HG03066 (cell line): ENCODE measurements at regions not wholly inside any gene's neighbourhood (a gene's known extent, or its start where the extent isn't known, plus 50 kb on each side); places are given as distances from the start of the nearest gene placed in this dataset.

Experiments
- ATAC-seq: cut with Tn5 transposase; IDR thresholded peaks from one replicate; pipeline ENCODE4 v1.9.1; 2021; ENCODE audit warnings: low read depth; ENCODE audit not compliant: unreplicated experiment

GRCh38 chr2:15851076-15851693 is 89.2 kb upstream of the MYCN start:
- ATAC-seq = no peak

- no peak for ATAC-seq
Measured at GRCh38 chr2:15852811-15853210, 87.5 kb upstream of the MYCN start.

DNA sequence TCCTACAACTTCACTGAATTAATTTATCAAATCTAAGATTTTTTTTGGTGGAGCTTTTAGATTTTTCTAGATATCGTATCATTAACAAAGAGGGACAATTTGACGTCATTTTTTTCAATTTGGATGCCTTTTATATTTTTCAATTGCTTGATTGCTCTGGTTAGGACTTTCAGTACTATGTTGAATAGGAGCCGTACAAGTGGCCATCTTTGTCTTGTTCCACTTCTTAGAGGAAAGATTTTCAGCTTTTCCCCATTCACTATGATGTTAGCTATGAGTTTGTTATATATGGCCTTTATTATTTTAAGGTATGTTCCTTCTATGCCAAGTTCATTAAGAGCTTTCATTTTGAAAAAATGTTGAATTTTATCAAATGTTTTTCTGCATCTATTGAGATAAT is 86.4 kb upstream of the MYCN start:
- ATAC-seq = no peak

DNA sequence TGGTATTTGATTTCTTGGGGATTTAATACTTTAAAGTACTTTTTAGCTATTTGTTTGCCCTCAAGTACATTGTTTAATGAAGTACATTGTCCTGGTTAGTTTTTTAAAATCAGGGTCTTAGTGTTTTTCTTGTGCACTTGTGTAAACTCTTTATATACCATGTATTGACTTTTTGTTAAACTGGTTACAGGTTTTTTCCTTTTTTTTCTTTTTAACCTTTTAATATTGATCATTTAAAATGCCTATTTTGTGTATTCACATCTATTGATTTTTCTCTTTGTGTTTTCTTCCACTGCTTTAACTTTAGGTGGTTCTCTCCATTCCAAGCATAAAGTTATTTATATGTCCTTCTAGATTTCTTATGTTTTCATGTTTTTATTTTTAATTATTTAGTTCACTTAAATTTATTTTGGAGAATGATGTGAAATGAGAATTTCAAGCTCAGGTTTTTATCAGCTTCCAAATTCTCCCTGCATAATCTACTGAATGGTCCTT is 84.5 kb upstream of the MYCN start:
- no peak for ATAC-seq

DNA sequence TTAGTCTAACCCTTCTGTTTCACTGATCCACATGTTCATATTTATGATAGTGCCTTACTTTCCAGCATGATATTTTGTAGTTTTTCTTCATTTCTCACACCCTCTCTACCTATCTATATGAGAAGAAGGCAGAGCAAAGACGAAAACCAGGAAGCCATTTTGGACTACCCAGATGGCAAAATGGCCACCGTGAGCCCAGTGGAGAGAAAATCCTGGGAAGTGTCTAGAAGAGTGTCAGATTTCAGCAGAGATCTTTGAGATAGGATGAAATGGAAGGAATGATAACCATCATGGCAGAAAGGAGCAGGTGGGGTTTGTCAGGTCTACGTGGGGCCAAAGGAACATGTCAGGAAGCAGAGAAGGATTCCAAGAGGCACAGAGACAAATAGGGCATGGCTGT is 84.0 kb upstream of the MYCN start:
- no peak for ATAC-seq

DNA sequence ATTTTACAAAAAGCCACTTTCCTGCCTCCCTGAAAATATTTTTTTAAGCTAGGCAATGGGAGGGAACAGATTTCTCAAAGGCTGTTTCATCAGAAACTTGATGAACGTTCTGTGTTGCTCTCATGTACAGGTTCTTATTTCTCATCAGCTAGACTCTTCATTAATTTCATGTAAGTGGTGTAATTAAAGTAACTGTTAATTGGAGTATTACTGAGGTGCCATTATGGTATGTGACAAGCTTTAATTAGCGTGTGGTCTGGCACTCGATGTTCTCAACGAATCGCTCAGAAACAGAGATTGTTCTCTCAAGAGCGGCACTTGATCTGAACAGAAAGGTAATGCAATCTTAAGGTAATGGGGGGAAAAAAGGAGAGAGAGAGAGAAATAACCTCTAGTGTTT is 81.9 kb upstream of the MYCN start:
- ATAC-seq = no peak

DNA sequence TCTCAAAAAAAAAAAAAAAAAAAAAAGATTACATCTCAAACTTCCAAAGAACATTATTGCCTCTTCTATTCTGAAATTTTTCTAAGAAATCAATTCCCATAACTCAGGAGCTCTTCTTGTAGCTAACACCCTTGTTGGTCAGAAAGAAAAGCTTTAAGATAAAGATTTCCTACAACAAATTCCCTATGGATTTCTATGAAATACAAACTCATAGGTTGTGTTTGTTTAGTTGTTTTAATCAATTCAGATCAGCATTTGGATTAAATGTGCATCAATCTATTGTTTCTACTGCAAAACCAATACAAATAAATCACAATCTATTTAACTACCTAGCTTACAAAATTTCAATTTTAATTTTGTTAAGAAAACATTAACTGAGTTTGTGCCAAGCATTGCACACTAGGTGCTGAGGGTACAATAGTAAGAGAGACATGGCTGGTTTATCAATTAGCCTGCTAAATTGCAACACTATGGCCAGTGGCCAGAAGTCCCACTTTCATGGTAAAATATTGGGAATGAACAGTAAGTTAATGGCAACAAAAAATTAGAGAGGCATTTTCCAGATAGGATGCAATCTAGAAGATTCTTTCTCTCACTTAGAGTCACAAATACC is 80.2 kb upstream of the MYCN start:
- no peak for ATAC-seq

- ATAC-seq = no peak
Measured at GRCh38 chr2:15860760-15861159, 79.6 kb upstream of the MYCN start.

DNA sequence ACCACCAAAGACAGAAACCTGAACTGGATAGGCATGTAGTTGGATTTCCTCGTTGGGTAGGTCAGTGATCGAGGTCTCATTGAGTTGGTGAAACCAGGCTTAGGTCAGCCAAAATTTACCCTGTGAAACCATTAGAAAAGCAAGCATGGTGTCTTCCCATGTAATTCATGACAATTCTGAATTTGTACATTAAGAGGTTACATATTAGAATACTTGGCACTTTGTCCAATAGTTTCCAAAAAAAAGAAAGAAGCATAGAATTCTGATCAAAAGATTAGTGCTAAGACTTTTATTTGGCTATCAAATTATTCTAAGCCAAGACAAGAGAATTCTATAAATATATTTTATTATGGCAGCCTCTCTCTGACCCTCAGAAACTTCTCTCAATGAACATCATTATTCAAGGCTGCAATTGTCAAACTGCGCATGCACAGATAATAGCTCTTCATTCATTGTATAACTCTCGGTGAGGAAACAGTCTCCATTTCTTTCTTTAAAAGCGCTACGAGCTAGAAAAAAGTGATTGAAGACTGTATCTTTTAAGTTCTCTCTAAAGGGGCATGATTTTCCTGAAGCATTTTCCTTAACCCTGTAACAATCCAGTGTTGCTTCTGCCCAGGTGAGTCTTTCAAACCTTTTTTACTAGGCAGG is 79.1 kb upstream of the MYCN start:
- no peak for ATAC-seq

- ATAC-seq = no peak
Measured at GRCh38 chr2:15861898-15862297, 78.5 kb upstream of the MYCN start.

DNA sequence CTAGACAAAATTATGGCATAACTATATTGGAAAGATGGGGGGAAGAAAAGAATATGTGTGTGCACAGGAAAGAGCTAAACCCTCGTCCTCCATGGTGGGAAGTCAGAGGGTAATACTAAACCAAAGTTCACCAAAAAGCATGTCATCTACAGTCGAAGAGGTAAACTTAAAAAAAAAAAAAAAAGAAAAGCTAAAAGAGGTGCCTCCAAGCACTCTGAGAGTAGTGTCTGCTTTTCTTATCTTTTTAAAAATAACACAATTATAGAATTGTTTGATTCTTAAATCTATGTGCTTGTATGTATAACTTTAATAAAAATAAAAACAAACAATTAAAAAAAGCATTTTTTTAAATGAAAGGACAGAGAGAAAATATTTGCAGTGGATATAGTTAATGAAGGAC is 77.3 kb upstream of the MYCN start:
- ATAC-seq = no peak

GRCh38 chr2:15863494-15864175 is 76.7 kb upstream of the MYCN start:
- no peak for ATAC-seq

- ATAC-seq = no peak
Measured at GRCh38 chr2:15864176-15864769, 76.1 kb upstream of the MYCN start.

DNA sequence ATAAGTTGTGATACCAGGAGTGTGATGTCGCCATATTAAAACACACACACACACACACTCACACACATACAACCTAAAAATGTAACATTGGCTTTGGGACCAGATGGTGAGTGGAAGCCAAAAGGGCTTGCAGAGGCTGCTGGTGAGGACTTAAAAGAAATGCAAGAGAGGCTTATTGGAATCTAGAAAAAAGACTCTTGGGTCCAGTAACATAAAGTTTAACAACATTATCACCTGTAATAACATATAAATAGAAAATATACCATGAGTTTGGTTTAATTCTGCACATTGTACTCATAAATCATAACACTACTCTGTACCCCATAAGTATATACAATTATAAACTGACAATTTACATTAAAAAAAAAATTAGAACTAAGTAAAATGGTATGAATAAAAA is 74.4 kb upstream of the MYCN start:
- ATAC-seq = no peak

DNA sequence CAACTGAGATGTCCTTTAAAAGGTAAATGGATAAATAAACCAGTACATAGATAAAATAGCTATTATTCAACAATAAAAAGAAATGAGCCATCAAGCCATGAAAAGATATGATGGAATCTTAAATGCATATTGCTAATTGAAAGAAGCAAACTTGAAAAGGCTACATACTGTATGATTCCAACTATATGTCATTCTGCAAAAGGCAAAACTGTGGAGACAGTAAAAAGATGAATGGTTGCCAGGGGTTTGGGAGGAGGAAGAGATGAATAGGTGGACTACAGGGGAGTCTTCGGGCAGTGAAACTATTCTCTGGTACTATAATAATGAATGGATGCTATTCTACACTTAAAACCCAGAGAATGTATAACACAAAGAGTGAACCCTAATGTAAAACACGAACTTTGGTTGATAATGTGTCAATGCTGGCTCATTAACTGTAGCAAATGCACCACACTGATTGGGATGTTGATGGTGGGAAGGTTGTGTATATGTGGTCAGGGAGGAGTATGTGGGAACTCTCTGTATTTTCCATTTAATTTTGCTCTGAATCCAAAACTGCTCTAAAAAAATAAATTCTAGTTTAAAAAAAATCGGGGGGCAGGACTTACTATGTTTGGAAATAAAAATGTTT is 73.7 kb upstream of the MYCN start:
- ATAC-seq = no peak

DNA sequence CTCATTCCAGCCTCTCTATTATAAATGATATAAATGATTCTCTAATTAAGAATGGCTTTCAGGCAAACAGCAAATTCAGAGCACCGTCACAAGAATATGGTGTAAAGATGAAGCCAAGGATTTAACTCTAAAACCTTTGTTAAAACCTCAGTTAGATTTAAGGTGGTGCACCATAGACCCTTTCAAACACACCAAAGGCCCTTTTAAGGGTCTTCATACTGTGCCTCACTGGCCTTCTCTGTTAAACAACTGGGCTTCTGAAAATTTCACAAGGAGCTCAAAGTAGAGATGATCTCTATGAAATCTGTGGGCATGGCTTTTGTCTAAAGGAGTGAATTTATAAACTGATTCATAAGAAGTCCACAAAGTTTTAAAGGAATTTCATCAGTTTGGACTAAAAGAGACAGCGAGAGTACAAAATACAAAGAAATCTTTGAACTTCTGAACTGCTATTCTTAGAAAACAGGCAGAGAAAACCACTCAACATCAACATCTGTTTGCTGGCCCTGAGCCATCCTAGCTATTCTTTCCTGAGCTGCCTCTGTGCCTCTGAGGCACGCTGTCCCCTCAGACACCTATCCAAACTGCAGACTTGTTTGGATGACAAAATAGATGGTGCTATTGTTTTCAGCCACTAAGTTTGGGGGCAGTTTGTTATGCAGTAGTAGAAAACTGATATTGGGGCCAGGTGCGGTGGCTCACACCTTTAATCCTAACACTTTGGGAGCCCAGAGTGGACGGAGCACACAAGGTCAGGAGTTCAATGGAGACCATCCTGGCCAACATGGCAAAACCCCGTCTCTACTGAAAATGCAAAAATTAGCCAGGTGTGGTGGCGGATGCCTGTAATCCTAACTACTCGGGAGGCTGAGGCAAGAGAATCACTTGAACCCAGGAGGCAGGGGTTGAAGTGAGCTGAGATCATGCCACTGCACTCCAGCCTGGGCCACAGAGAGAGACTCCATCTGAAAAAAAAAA is 72.9 kb upstream of the MYCN start:
- no peak for ATAC-seq

DNA sequence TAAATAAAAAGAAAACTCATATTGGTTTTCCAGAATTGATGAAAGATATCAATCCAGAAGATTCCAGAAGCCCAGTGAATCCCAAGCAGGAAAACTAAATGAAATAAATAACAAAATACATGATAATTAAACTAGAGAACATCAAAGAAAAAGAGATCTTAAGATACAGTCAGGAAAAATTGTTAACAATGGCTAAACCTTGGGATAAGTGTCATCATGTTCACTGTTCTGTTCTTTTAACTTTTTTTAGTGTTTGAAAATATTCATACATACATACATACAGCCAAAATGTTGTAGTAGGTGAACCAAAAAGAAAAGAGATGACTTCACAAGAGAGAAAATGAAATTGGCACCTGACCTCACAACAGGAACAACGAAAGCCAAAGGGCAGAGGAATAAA is 72.2 kb upstream of the MYCN start:
- no peak for ATAC-seq

DNA sequence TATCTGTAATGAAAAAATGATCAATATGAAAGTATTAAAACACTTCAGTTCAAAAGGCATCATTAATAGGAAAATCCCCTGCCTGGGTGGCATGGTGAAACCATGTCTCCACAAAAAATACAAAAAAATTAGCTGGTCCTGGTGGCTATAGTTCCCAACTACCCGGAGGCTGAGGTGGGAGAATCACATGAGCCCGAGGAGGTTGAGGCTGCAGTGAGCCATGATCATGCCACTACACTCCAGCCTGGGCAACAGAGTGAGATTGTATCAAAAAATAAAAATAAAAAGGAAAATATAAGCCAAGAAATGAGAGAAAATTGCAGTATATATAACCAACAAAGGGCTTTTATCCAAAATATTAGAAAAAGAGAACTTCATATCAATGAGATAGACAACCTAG is 71.6 kb upstream of the MYCN start:
- ATAC-seq = no peak

DNA sequence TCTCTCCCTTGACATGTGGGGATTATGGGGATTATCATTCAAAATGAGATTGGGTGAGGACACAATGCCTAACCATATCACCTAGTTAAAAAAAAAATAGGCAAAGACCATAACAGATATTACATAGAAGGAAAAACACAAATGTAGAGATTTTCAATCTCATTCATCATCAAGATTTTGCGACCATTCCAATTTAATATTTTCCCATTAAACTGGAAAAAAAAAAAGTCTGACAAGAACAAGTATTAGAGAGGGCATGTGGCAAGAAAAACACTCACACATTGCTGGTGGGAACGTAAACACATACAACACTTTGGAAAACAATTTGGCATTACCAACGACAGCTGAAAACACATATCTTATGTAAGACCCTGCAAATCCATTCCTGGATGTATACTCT is 71.0 kb upstream of the MYCN start:
- no peak for ATAC-seq

GRCh38 chr2:15869871-15870270 is 70.5 kb upstream of the MYCN start:
- ATAC-seq = no peak
